GM12878 (cell line): ENCODE measurements at regions not wholly inside any gene's neighbourhood (a gene's known extent, or its start where the extent isn't known, plus 50 kb on each side); places are given as distances from the start of the nearest gene placed in this dataset.
"Not testable (repeated sequence)": the region's sequence is repeated elsewhere in the genome, so short reads cannot be mapped to it uniquely, and the experiment has no call there.

Experiments used
- ATAC-seq: fragments of 200-7000 bp; cut with Tn5 transposase; 3 replicates; pipeline ENCODE4 v1.9.1; 2020; ENCODE audit warnings: mild to moderate bottlenecking, moderate library complexity
- BruUV-seq: library from RNA; stranded (reverse); fragments of 400-500 nt; replicated peaks from 2 replicates; lab custom pipeline; 2021; lab: Mats Ljungman, UMichigan
- CTCF ChIA-PET: fragments of 300-600 bp; sonication (Branson Sonifier 250); formaldehyde crosslinking; extraction: SDS; loops from one replicate; lab custom pipeline; 2021; ENCODE audit warnings: inconsistent platforms; lab: Yijun Ruan, JAX
- POLR2A ChIA-PET: fragments of 350-600 bp; formaldehyde crosslinking; extraction: SDS; loops from one replicate; lab custom pipeline; 2021; ENCODE audit warnings: inconsistent platforms; lab: Charles Lee
- RAD21 ChIA-PET: fragments of 300-600 bp; sonication (Branson Sonifier 250); formaldehyde crosslinking; loops from one replicate; lab custom pipeline; 2023; ENCODE audit warnings: antibody characterized with exemption; ENCODE audit not compliant: unreplicated experiment; lab: Charles Lee
- SMC1A ChIA-PET: fragments of 300-600 bp; sonication (Branson Sonifier 250); formaldehyde crosslinking; loops from one replicate; lab custom pipeline; 2023; ENCODE audit not compliant: unreplicated experiment, uncharacterized antibody; lab: Charles Lee
- DNase-seq: peaks from one replicate; pipeline ENCODE4 v3.0.0-alpha.2; 2011; ENCODE audit warnings: low read depth, low spot score
- FAIRE-seq: peaks from 3 replicates; lab custom pipeline; 2011; peaks lifted over from hg19 to GRCh38; lab: Jason Lieb, UNC
- H2AFZ ChIP-seq: 2 replicates; pipeline ENCODE4 v1.6.0; 2011; ENCODE audit warnings: low read depth, low read length, control low read depth; ENCODE audit not compliant: control insufficient read depth
- H3K27ac ChIP-seq: 2 replicates; pipeline ENCODE4 v1.5.1; 2011; ENCODE audit warnings: control low read depth; ENCODE audit not compliant: control insufficient read depth, insufficient read depth
- H3K27me3 ChIP-seq, 2 experiments: replicated peaks in 1 of 2; 2 replicates each; pipeline versions ENCODE4 v1.6.0 to v1.6.1; 2011; ENCODE audit warnings: low read length in 1 of 2; ENCODE audit not compliant: control insufficient read depth in 2 of 2, insufficient read depth in 2 of 2
- H3K36me3 ChIP-seq, 2 experiments: 2 replicates each; pipeline ENCODE4 v1.5.1; 2011; ENCODE audit warnings: low read length in 1 of 2; ENCODE audit not compliant: control insufficient read depth in 2 of 2, insufficient read depth in 2 of 2
- H3K4me1 ChIP-seq: 2 replicates; pipeline ENCODE4 v1.6.1; 2011; ENCODE audit warnings: mild to moderate bottlenecking, low read length, moderate library complexity, mixed read lengths; ENCODE audit not compliant: control insufficient read depth, insufficient read depth
- H3K4me2 ChIP-seq: 2 replicates; pipeline ENCODE4 v1.6.0; 2011; ENCODE audit warnings: control low read depth; ENCODE audit not compliant: control insufficient read depth, insufficient read depth
- H3K4me3 ChIP-seq: fragments of 200-600 bp; sonication (generic); 2 replicates; pipeline ENCODE4 v1.5.1; 2016
- H3K79me2 ChIP-seq: 2 replicates; pipeline ENCODE4 v1.6.0; 2011; ENCODE audit warnings: low read length; ENCODE audit not compliant: control insufficient read depth, insufficient read depth
- H3K9ac ChIP-seq: 2 replicates; pipeline ENCODE4 v1.8.0; 2011; ENCODE audit warnings: low read length, control low read depth, mixed read lengths; ENCODE audit not compliant: control insufficient read depth, insufficient read depth
- H3K9me3 ChIP-seq: replicated peaks from 3 replicates; pipeline ENCODE4 v1.5.1; 2011; ENCODE audit warnings: mild to moderate bottlenecking, low read length; ENCODE audit not compliant: control insufficient read depth, insufficient read depth
- H4K20me1 ChIP-seq: 2 replicates; pipeline ENCODE4 v1.6.0; 2011; ENCODE audit not compliant: control insufficient read depth, insufficient read depth
- CHD2 ChIP-seq: IDR thresholded peaks from 2 replicates; pipeline ENCODE4 v1.6.1; 2011; ENCODE audit warnings: low read depth, low read length, improper control_type of control experiment, borderline replicate concordance
- DPF2 ChIP-seq: fragments of 450-650 bp; IDR thresholded peaks from 2 replicates; pipeline ENCODE4 v1.6.1; 2017; ENCODE audit warnings: mild to moderate bottlenecking
- TAF1 ChIP-seq: IDR thresholded peaks from 2 replicates; pipeline ENCODE4 v1.6.1; 2011; ENCODE audit warnings: mild to moderate bottlenecking, low read depth, low read length, borderline replicate concordance
- TBL1XR1 ChIP-seq: IDR thresholded peaks from 2 replicates; pipeline ENCODE4 v1.6.1; 2012; ENCODE audit warnings: low read depth, low read length, improper control_type of control experiment
- WRNIP1 ChIP-seq: IDR thresholded peaks from 2 replicates; pipeline ENCODE4 v1.6.1; 2011; ENCODE audit warnings: low read depth, low read length, improper control_type of control experiment, borderline replicate concordance
- WGBS: methylation state at CpG from one replicate; pipeline ENCODE4 v1.1.6; 2016; ENCODE audit warnings: low lambda C conversion rate; ENCODE audit not compliant: insufficient replicate concordance, insufficient coverage; ENCODE audit errors: missing lambda C conversion rate; 5-methylcytosine and 5-hydroxymethylcytosine counted together
- in situ Hi-C: fragments of 300-500 bp; cut with MboI; formaldehyde crosslinking; loops from 9 replicates; pipeline ENCODE4 v1.14.3; 2018; ENCODE audit warnings: mixed read lengths
- intact Hi-C: fragments of 100-400 bp; cut with micrococcal nuclease; formaldehyde crosslinking; loops from one replicate; pipeline ENCODE4 v1.14.2; 2022; ENCODE audit not compliant: unreplicated experiment
- TF ChIP-seq, protein P1 (sequence below): fragments of 450-650 bp; formaldehyde crosslinking; IDR thresholded peaks from 2 replicates; pipeline ENCODE4 v1.4.0; 2020; ENCODE audit warnings: mild to moderate bottlenecking, moderate library complexity
- TF ChIP-seq, protein P2 (sequence below): fragments of 450-650 bp; formaldehyde crosslinking; IDR thresholded peaks from 2 replicates; pipeline ENCODE4 v1.4.0; 2022; ENCODE audit warnings: mild to moderate bottlenecking, moderate library complexity

DNA sequence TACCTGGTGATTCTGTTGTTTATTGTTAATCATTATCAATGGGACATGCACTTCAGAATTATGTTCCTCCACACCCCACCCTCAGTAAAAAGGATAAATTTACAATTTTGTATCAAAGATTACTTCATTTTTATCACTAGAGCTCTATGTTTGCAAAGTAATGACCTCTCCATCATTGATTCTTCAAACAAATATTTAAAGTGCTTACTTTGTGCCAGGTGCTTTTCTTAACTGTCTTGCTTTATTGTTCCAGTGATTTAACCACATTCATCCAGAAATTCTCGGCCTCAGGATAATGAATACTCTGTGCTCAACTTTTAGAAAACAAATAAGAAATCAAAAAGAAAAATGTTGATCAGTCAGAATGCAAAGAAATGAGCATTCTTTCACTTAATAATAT lies 144.9 kb upstream of the FOXP2 start:
- Histone ChIP-seq H3K4me2 (no peak overlapping the region), H3K27me3 (no peaks in the 10 kb centered on the region), H2AFZ (no peak overlapping the region), H3K9me3 (no peaks in the 10 kb centered on the region), H3K4me3 (no peak overlapping the region), H4K20me1 (no peaks in the 10 kb centered on the region), H3K27ac (no peak overlapping the region), H3K9ac (no peak overlapping the region), H3K36me3 (no peaks in the 10 kb centered on the region), H3K79me2 (no peaks in the 10 kb centered on the region), H3K4me1 (no peaks in the 10 kb centered on the region)
- 0% methylated on average over 1 of the region's 1 CpG for WGBS
- intact Hi-C loops (no loop called here), in situ Hi-C loops (no loop called here)
- no peak for DNase-seq
- ChIA-PET RAD21 (no interaction called here), CTCF (no interaction called here), POLR2A (no interaction called here), SMC1A (no interaction called here)
- no peak for ATAC-seq
- BruUV-seq = no TSS peak
- no peak for FAIRE-seq
- TF ChIP-seq, protein P1, sequence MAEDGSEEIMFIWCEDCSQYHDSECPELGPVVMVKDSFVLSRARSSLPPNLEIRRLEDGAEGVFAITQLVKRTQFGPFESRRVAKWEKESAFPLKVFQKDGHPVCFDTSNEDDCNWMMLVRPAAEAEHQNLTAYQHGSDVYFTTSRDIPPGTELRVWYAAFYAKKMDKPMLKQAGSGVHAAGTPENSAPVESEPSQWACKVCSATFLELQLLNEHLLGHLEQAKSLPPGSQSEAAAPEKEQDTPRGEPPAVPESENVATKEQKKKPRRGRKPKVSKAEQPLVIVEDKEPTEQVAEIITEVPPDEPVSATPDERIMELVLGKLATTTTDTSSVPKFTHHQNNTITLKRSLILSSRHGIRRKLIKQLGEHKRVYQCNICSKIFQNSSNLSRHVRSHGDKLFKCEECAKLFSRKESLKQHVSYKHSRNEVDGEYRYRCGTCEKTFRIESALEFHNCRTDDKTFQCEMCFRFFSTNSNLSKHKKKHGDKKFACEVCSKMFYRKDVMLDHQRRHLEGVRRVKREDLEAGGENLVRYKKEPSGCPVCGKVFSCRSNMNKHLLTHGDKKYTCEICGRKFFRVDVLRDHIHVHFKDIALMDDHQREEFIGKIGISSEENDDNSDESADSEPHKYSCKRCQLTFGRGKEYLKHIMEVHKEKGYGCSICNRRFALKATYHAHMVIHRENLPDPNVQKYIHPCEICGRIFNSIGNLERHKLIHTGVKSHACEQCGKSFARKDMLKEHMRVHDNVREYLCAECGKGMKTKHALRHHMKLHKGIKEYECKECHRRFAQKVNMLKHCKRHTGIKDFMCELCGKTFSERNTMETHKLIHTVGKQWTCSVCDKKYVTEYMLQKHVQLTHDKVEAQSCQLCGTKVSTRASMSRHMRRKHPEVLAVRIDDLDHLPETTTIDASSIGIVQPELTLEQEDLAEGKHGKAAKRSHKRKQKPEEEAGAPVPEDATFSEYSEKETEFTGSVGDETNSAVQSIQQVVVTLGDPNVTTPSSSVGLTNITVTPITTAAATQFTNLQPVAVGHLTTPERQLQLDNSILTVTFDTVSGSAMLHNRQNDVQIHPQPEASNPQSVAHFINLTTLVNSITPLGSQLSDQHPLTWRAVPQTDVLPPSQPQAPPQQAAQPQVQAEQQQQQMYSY = no peak
- TF ChIP-seq, protein P2, sequence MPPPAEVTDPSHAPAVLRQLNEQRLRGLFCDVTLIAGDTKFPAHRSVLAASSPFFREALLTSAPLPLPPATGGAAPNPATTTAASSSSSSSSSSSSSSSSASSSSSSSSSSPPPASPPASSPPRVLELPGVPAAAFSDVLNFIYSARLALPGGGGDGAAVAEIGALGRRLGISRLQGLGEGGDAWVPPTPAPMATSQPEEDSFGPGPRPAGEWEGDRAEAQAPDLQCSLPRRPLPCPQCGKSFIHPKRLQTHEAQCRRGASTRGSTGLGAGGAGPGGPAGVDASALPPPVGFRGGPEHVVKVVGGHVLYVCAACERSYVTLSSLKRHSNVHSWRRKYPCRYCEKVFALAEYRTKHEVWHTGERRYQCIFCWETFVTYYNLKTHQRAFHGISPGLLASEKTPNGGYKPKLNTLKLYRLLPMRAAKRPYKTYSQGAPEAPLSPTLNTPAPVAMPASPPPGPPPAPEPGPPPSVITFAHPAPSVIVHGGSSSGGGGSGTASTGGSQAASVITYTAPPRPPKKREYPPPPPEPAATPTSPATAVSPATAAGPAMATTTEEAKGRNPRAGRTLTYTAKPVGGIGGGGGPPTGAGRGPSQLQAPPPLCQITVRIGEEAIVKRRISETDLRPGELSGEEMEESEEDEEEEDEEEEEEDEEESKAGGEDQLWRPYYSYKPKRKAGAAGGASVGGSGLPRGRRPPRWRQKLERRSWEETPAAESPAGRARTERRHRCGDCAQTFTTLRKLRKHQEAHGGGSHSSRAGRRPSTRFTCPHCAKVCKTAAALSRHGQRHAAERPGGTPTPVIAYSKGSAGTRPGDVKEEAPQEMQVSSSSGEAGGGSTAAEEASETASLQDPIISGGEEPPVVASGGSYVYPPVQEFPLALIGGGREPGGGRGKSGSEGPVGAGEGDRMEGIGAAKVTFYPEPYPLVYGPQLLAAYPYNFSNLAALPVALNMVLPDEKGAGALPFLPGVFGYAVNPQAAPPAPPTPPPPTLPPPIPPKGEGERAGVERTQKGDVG (CRISPR knock-in tag) = no peak
- TF ChIP-seq TAF1 (no peak), DPF2 (no peak), CHD2 (no peak), TBL1XR1 (no peak), WRNIP1 (no peak)

DNA sequence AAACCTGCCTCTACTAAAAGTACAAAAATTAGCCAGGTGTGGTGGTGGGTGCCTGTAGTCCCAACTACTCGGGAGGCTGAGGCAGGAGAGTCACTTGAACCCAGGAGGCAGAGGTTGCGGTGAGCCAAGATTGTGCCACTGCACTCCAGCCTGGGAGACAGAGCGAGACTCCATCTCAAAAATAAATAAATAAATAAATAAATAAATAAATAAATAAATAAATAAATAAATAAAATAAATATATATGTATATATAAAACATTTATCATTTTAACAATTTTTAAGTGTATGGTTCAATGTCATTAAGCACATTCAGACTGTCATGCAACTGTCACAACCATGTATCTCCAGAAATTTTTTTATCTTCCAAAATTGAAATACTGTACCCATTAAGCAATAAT lies 147.1 kb upstream of the FOXP2 start:
- H3K9me3 ChIP-seq, H3K4me3 ChIP-seq, RAD21 ChIA-PET, H2AFZ ChIP-seq, H3K4me1 ChIP-seq, H3K4me2 ChIP-seq, POLR2A ChIA-PET, ATAC-seq, in situ Hi-C loops, H3K79me2 ChIP-seq, H3K27me3 ChIP-seq, H3K27ac ChIP-seq, BruUV-seq, FAIRE-seq, H3K9ac ChIP-seq, H3K36me3 ChIP-seq, intact Hi-C loops, DNase-seq, CTCF ChIA-PET, H4K20me1 ChIP-seq: not testable (repeated sequence)
- SMC1A ChIA-PET = interaction anchor here (0.7 kb wide), 1 partner anchor 10 kb away, joined by 4 read pairs; no protein-coding TSS in a partner anchor
- WGBS = 35% methylated on average over 3 of the region's 3 CpGs
